ENCODE measurements at regions not wholly inside any gene's neighbourhood (a gene's known extent, or its start where the extent isn't known, plus 50 kb on each side); places are given as distances from the start of the nearest gene placed in this dataset.
"Not testable (repeated sequence)": the region's sequence is repeated elsewhere in the genome, so short reads cannot be mapped to it uniquely, and the experiment has no call there.

GRCh38 chr2:47652061-47652690 is 81.4 kb upstream of the KCNK12 start:
- no peak for DNase-seq (ENCODE audit: low read depth)

- no peak for DNase-seq (ENCODE audit: low read depth)
Measured at GRCh38 chr2:47651296-47651695, 80.5 kb upstream of the KCNK12 start.

DNA sequence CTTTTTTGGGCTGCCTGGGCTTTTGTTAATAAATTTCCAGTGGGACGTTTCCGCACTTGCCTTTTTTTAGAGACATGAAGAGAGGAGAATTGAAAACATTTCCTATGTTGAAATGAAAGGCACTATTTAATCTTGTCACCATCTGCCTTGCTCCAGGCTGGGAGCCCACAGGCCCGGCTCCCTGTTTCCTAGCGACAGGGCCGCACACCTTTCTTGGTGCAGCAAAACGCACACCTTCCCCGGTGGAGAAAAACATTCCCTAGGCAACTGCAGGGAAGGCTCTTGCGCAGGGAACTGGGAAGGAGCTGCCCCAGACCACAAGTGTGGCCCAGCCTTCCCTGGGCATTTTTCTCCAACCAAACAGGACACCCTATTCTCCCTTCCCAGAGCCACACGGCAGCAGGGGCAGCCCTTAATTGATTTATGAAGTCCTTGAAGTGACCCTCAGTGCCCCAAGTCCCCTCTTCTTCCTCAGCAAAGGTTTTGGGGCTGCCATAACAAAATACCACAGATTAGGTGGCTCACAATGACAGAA is 79.3 kb upstream of the KCNK12 start:
- no peak for DNase-seq (ENCODE audit: low read depth)

- DNase-seq (ENCODE audit: low read depth) = no peak
Measured at GRCh38 chr2:47645246-47645645, 74.5 kb upstream of the KCNK12 start.

DNA sequence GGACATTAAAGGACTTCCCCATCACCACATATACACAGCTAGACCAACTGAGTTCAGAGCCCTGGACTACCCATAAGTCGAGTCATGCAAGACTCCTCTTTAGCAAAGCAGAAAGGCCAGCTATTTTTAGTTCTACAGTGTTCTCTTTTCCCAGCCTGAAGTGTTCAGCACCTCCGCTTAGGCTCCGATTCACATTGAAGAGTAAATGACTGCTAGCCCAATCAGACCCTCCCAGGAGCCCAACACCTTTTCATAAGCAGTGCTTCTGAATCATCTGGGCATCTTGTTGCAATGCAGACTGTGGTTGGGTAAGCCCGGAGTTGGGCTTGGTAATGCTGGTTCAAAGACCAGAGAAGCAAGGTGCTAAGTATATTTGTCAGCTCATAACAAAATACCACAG is 73.6 kb upstream of the KCNK12 start:
- no peak for DNase-seq (ENCODE audit: low read depth)

DNA sequence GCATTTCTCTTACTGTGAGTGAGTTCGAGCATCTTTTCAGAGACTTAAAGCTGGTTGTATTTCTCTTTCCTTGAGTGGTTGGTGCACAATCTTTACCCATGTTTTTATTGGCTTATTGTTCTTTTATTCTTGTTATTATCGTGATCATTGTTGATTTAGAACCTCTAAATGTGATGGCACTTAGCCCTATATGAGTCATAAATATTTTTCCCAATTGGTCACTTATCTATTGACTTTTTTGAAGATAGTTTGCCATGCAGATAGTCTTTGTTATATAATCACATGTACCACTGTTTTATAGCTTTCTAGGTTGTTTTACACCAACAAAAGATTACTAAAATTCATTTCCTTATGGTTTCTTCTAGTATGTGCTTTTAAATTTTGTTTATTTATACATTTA is 70.6 kb upstream of the KCNK12 start:
- no peak for DNase-seq (ENCODE audit: low read depth)

GRCh38 chr2:47640356-47640755 is 69.6 kb upstream of the KCNK12 start:
- no peak for DNase-seq (ENCODE audit: low read depth)

GRCh38 chr2:47639467-47639866 is 68.7 kb upstream of the KCNK12 start:
- no peak for DNase-seq (ENCODE audit: low read depth)

DNA sequence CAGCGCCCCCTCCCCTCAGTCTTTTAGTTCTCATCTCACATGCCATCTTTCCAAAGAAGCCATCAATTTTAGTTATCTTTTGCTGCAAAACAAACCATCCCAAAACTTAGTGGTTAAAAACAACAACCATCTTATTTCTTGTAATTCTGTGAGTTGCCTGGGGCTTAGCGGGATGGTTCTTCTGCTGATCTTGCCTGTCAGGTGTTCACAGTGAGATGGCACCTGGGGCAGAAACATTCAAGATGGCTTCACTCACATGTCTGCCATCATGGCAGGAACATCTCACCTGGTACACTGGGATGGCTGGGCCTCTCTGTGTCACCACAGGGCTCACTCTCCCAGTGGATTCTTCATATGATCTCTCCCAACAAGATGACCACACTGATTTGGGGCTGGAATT is 67.6 kb upstream of the KCNK12 start:
- no peak for DNase-seq (ENCODE audit: low read depth)

DNA sequence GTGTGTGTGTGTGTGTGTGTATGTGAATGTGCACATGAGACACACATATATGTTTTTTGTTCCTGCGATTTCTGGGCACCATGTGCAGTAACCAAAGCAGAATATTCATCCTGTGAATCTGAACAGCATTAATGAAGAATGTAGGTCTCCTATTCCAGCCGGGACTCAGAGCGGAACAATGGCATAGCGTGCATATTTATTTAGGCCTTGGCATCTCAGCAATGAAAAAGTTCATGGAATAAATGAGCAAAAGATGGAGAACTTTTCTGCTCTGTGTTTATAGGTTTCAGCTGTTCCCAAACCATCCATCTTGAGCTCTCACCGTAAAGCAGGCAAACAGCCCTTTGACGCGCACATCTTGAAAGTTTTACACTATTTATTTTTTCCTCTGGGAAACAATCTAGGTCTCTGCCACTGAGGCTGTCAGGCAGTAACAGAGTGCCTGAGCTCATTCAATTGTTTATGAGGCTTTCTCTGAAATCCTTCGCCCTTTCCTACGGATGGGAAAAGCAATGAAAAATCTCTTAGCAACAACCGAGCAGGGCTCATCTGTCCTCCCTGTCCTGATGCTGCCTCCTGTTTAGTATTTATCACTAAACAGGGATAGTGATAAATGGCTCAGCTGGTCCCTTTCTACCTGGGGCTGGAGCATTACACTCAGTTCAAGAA is 65.9 kb upstream of the KCNK12 start:
- no peak for DNase-seq (ENCODE audit: low read depth)

- no peak for DNase-seq (ENCODE audit: low read depth)
Measured at GRCh38 chr2:47636176-47636575, 65.4 kb upstream of the KCNK12 start.

GRCh38 chr2:47632754-47633153 is 62.0 kb upstream of the KCNK12 start:
- no peak for DNase-seq (ENCODE audit: low read depth)

DNA sequence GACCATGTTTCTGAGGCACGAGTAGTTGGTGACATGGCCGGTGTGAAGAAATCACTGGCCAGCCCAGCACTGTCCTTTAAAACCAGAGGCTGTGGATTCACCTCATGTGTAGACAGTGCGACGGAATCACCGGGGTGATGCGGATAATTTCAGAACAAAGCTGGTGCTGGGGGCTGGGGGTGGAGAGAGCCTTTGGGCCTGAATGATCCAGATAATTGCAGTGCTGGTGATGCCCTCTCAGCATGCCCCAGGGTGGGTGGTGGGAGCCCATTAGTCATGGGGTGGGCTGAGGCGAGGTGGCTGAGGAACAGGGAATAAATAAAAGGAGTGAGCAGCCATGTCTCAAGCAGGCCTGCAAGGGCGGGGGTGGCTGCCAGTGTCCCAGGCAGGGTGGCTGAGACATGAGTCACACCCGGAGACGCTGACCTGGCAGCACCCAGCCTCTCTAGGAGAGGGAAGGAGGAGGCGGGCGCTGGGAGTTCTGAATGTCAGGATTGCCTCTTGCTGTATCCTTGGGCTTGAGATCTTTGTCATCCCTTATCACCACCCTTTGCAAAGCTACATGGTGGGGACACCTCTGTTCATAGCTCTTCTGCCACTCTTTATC is 61.1 kb upstream of the KCNK12 start:
- peak; percentile 38 for DNase-seq (ENCODE audit: low read depth)

DNA sequence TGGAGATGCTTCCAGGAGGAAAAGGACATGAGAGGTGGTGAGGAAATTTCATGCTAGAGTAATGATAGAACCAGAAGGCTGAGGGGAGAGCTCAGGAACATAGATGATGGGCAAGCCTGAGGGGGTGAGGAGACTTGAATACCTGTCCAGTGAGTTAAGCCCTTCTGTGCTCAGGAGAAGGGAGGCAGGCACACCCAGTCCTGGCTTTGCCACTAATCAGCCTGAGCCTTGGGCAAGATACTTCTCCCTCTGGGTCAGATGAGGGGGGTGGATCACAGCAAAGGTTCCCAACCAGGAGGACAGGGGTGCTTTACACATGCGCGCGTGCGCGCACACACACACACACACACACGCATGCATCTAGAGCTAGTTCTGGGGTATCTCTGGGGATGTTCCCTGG is 60.5 kb upstream of the KCNK12 start:
- no peak for DNase-seq (ENCODE audit: low read depth)

DNA sequence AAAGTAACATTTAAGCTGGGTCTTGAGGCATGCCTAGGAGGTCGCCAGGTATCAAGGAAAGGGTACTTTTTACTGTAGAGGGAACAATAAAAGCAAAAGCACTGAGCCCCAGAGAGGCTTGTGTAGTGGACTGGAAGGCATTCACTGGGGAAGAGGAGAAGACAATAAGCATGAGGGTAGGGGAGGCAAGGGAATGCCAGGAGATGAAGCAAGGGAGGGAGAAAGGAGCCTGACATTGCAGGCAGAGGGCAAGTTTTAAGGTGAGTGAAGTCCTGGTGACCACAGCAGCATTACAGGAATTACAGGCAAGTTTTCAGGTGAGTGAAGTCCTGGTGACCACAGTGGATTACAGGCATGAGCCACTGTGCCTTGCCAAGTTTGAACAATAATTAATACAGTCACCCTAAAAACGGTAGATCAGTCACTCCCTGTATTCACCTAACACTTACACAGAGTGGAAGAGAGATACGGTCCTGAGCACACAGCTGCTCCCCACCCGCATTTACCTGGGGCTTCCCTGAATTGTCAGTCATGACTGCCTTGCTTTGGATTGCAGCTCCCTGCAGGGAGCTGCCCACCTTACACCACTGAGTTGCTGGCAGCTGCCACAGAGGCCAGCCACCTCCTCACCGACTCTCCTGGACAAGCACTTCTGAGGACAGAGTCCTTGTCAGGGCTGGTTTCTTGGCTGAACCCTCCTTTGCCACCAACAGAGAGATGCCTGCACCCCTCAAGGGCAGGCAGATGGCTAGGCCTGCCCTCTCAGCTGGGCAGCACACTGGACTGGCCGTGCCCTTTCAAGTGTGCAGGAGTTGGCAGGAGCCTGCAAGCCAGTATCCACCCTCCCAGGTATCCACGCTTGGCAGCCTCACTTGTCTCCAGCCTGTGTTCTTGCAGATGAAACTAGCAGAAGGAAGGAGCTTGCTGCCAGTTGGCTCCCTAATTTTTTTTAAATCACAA is 59.0 kb upstream of the KCNK12 start:
- no peak for DNase-seq (ENCODE audit: low read depth)

DNA sequence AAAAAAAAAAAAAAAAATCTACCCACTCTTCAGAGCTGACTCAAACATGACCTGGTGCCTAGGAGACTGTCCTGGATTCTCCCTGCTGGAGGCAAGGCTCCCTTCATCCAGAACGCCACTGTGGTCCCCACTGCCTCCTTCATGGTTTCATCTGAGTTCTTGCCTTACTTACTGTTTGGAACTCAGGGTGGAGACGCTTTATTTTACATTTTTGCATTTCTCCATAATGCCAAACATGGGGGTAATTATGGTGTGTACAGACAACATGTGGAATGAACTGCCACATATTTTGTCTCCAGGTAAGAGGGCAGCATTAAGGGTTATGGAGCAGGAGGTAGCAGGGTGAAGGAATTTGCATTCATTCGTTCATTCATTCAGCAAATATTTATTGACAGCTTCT is 58.1 kb upstream of the KCNK12 start:
- DNase-seq (ENCODE audit: low read depth) = no peak

DNA sequence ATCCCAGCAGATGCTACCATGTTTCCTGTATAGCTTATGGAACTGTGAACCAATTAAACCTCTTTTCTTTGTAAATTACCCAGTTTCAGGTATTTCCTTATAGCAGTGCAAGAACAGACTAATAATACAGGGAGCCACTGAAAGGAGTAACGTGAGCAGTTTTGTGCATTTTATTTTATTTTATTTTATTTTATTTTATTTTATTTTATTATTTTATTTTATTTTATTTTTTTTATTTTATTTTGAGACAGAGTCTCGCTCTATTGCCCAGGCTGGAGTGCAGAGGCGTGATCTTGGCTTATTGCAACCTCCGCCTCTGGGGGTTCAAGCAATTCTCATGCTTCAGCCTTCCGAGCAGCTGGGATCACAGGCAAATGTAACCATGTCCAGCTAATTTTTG is 55.9 kb upstream of the KCNK12 start:
- no peak for DNase-seq (ENCODE audit: low read depth)

DNA sequence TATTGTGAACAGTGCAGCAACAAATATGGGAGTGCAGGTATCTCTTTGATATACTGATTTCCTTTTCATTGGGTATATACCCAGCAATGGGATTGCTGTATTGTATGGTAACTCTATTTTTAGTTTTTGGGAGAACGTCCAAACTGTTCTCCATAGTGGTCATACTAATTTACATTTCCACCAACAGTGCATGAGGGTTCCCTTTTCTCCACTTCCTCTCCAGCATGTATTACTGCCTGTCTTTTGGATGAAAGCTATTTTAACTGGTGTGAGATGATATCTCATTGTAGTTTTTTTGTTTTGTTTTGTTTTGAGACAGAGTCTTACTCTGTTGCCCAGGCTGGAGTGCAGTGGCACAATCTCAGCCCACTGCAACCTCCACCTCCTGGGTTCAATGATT is 52.4 kb upstream of the KCNK12 start:
- DNase-seq (ENCODE audit: low read depth) = not testable (repeated sequence)

- DNase-seq (ENCODE audit: low read depth) = no peak
Measured at GRCh38 chr2:47620770-47621437, 50.1 kb upstream of the KCNK12 start.

All from HS-5 (cell line).